Left lung (tissue), 4 donors: ENCODE measurements at regions not wholly inside any gene's neighbourhood (a gene's known extent, or its start where the extent isn't known, plus 50 kb on each side); places are given as distances from the start of the nearest gene placed in this dataset.

ENCODE experiments used
- ATAC-seq: fragments of 200-7000 bp; cut with Tn5 transposase; one replicate; pipeline ENCODE4 v1.9.1; 2020; ENCODE audit warnings: moderate library complexity
- DNase-seq, 4 donors: peaks; one replicate each; pipeline ENCODE4 v3.0.0-alpha.2; 2013 to 2020
- H3K27ac ChIP-seq, 2 donors: fragments of 200-600 bp; sonication (generic) in 1 of 2; one replicate each; pipeline versions ENCODE4 v1.5.0 to v1.8.0; 2020 to 2021
- H3K27me3 ChIP-seq, 2 donors: fragments of 200-600 bp; sonication (generic) in 1 of 2; one replicate each; pipeline versions ENCODE4 v1.5.0 to v1.8.0; 2020 to 2021
- H3K36me3 ChIP-seq, 2 donors: fragments of 200-600 bp; sonication (generic) in 1 of 2; one replicate each; pipeline versions ENCODE4 v1.5.0 to v1.8.0; 2020 to 2021
- H3K4me1 ChIP-seq, 2 donors: fragments of 200-600 bp; one replicate each; pipeline ENCODE4 v1.8.0; 2021
- H3K4me3 ChIP-seq, 2 donors: fragments of 200-600 bp; sonication (generic) in 1 of 2; one replicate each; pipeline versions ENCODE4 v1.5.0 to v1.8.0; 2020 to 2021; ENCODE audit warnings: mild to moderate bottlenecking in 1 of 2
- H3K9me3 ChIP-seq, 2 donors: fragments of 200-600 bp; sonication (generic) in 1 of 2; one replicate each; pipeline versions ENCODE4 v1.5.0 to v1.8.0; 2020 to 2021
- CTCF ChIP-seq, 2 donors: fragments of 200-600 bp; sonication (generic) in 1 of 2; IDR thresholded peaks; one replicate each; pipeline versions ENCODE4 v1.5.0 to v1.8.0; 2021; ENCODE audit warnings: antibody characterized with exemption in 2 of 2
- intact Hi-C, 2 donors: fragments of 100-400 bp; cut with DNase I; formaldehyde crosslinking; loops; one replicate each; pipeline versions ENCODE4 v1.11.2 to v1.14.2; 2022
- donor health status: DM: no; HTN: yes; CAD: no.
- donor health status: DM: no; HTN: no; CAD: no.

- H3K9me3 ChIP-seq, result no peaks in the 10 kb centered on the region
- no peak overlapping the region for H3K27ac ChIP-seq
- no peak for DNase-seq
- no peak overlapping the region for H3K4me3 ChIP-seq
- no peaks in the 10 kb centered on the region for H3K36me3 ChIP-seq
- no peak for ATAC-seq
- no peaks in the 10 kb centered on the region for H3K27me3 ChIP-seq
- intact Hi-C loops, result no loop called here
- no peaks in the 10 kb centered on the region for H3K4me1 ChIP-seq
- no peak for TF ChIP-seq CTCF (IDR thresholded peaks at IDR 0.05)
These were observed 466.4 kb downstream of the KLF12 start for GRCh38 chr13:73667756-73668155.

GRCh38 chr13:73665261-73665660, 468.9 kb downstream of the KLF12 start:
- intact Hi-C loops, result no loop called here

GRCh38 chr13:73664851-73665250, 469.4 kb downstream of the KLF12 start:
- intact Hi-C loops, result no loop called here
- Histone ChIP-seq H3K27ac (no peak overlapping the region), H3K36me3 (no peaks in the 10 kb centered on the region), H3K27me3 (no peaks in the 10 kb centered on the region), H3K9me3 (no peaks in the 10 kb centered on the region), H3K4me3 (no peak overlapping the region), H3K4me1 (no peaks in the 10 kb centered on the region)
- DNase-seq (no peak), ATAC-seq (no peak)
- no peak for TF ChIP-seq CTCF (IDR thresholded peaks at IDR 0.05)

More at GRCh38 chr13:73665261-73665660, 468.9 kb downstream of the KLF12 start:
- TF ChIP-seq CTCF (IDR thresholded peaks at IDR 0.05), result no peak
- H3K4me1 ChIP-seq, result no peaks in the 10 kb centered on the region
- DNase-seq (no peak), ATAC-seq (no peak)
- H3K36me3 ChIP-seq, result no peaks in the 10 kb centered on the region
- H3K27ac ChIP-seq, result no peak overlapping the region
- H3K4me3 ChIP-seq, result no peak overlapping the region
- H3K9me3 ChIP-seq, result no peaks in the 10 kb centered on the region
- no peaks in the 10 kb centered on the region for H3K27me3 ChIP-seq

GRCh38 chr13:73662833-73663232, 471.4 kb downstream of the KLF12 start:
- Histone ChIP-seq H3K27me3 (no peaks in the 10 kb centered on the region), H3K36me3 (no peaks in the 10 kb centered on the region), H3K9me3 (no peaks in the 10 kb centered on the region), H3K27ac (no peak overlapping the region), H3K4me3 (no peak overlapping the region), H3K4me1 (no peaks in the 10 kb centered on the region)
- intact Hi-C loops, result no loop called here
- DNase-seq, result no peak
- TF ChIP-seq CTCF (IDR thresholded peaks at IDR 0.05), result no peak
- ATAC-seq, result no peak

GRCh38 chr13:73661687-73662425, 472.3 kb downstream of the KLF12 start:
- DNase-seq, result no peak
- ATAC-seq, result no peak
- intact Hi-C loops, result no loop called here

More at GRCh38 chr13:73661687-73662425, 472.3 kb downstream of the KLF12 start:
- no peak for TF ChIP-seq CTCF (IDR thresholded peaks at IDR 0.05)
- Histone ChIP-seq H3K27ac (no peak overlapping the region), H3K4me3 (no peak overlapping the region), H3K9me3 (no peaks in the 10 kb centered on the region), H3K27me3 (no peaks in the 10 kb centered on the region), H3K4me1 (no peaks in the 10 kb centered on the region), H3K36me3 (no peaks in the 10 kb centered on the region)
